Neural progenitor cell (in vitro differentiated cells): ENCODE measurements at regions not wholly inside any gene's neighbourhood (a gene's known extent, or its start where the extent isn't known, plus 50 kb on each side); places are given as distances from the start of the nearest gene placed in this dataset.

Experiments used
- CTCF ChIP-seq: fragments of 200-600 bp; sonication (generic); IDR thresholded peaks from 2 replicates; pipeline ENCODE4 v1.5.1; 2017; ENCODE audit warnings: antibody characterized with exemption, mild to moderate bottlenecking
- EZH2 ChIP-seq: fragments of 200-600 bp; sonication (generic); IDR thresholded peaks from 2 replicates; pipeline ENCODE4 v1.6.1; 2017; ENCODE audit warnings: antibody characterized with exemption, mild to moderate bottlenecking, moderate library complexity
- EZH2phosphoT487 ChIP-seq: fragments of 200-600 bp; sonication (generic); IDR thresholded peaks from 2 replicates; pipeline ENCODE4 v1.6.1; 2017; ENCODE audit warnings: antibody characterized with exemption

- no peak for TF ChIP-seq CTCF
- TF ChIP-seq EZH2 = no peak
- no peak for TF ChIP-seq EZH2phosphoT487
Measured at GRCh38 chr2:53435610-53436009, 332.0 kb upstream of the CHAC2 start.
